ENCODE measurements at regions not wholly inside any gene's neighbourhood (a gene's known extent, or its start where the extent isn't known, plus 50 kb on each side); places are given as distances from the start of the nearest gene placed in this dataset.

- no peaks in the 10 kb centered on the region for H3K36me3 Mint-ChIP-seq
- DNase-seq (ENCODE audit: low spot score) (no peak), ATAC-seq (no peak)
- CTCF ChIA-PET, result no interaction called here
- POLR2A ChIA-PET, result no interaction called here
- peaks cover under 1% of the 10 kb centered on the region for H3K9me3 Mint-ChIP-seq
- no peaks in the 10 kb centered on the region for H3K27me3 Mint-ChIP-seq (ENCODE audit: low read depth)
- no peak overlapping the region for H3K4me3 Mint-ChIP-seq
- H3K4me1 Mint-ChIP-seq, result no peaks in the 10 kb centered on the region
- TF ChIP-seq GTF2I (CRISPR knock-in tag; conservative IDR thresholded peaks at IDR 0.05) (no peak), IRF1 (CRISPR knock-in tag; IDR thresholded peaks at IDR 0.05) (no peak), ZSCAN18 (CRISPR knock-in tag; IDR thresholded peaks at IDR 0.05) (no peak), FOXJ3 (CRISPR knock-in tag; IDR thresholded peaks at IDR 0.05; ENCODE audit: borderline replicate concordance) (no peak), TEAD4 (CRISPR knock-in tag; IDR thresholded peaks at IDR 0.05) (no peak), ATF1 (CRISPR knock-in tag; IDR thresholded peaks at IDR 0.05) (no peak), CDX4 (CRISPR knock-in tag; IDR thresholded peaks at IDR 0.05; ENCODE audit: borderline replicate concordance) (no peak), ZNF232 (CRISPR knock-in tag; IDR thresholded peaks at IDR 0.05) (no peak), MXD4 (CRISPR knock-in tag; IDR thresholded peaks at IDR 0.05; ENCODE audit: borderline replicate concordance) (no peak), GRHL2 (CRISPR knock-in tag; IDR thresholded peaks at IDR 0.05; ENCODE audit: insufficient replicate concordance, severe bottlenecking) (no peak), ZNF532 (CRISPR knock-in tag; IDR thresholded peaks at IDR 0.05; ENCODE audit: borderline replicate concordance) (no peak), PREB (CRISPR knock-in tag; IDR thresholded peaks at IDR 0.05; ENCODE audit: borderline replicate concordance) (no peak)
- H3K27ac Mint-ChIP-seq, result no peak overlapping the region
These were observed 1236.5 kb downstream of the FSTL5 start for GRCh38 chr4:160927311-160927710.

GRCh38 chr4:160928482-160928881 is 1235.3 kb downstream of the FSTL5 start:
- Mint-ChIP-seq H3K27me3 (ENCODE audit: low read depth) (no peaks in the 10 kb centered on the region), H3K27ac (no peak overlapping the region), H3K9me3 (no peaks in the 10 kb centered on the region), H3K4me3 (no peak overlapping the region), H3K36me3 (no peaks in the 10 kb centered on the region), H3K4me1 (no peaks in the 10 kb centered on the region)
- DNase-seq (ENCODE audit: low spot score) (no peak), ATAC-seq (no peak)
- ChIA-PET POLR2A (no interaction called here), CTCF (no interaction called here)
- no peak for TF ChIP-seq E2F5 (CRISPR knock-in tag; IDR thresholded peaks at IDR 0.05)
- TF ChIP-seq CBFB (CRISPR knock-in tag; IDR thresholded peaks at IDR 0.05; ENCODE audit: low read depth), result no peak
- TF ChIP-seq ATF6 (CRISPR knock-in tag; IDR thresholded peaks at IDR 0.05), result no peak
- no peak for TF ChIP-seq ETV6 (CRISPR knock-in tag; IDR thresholded peaks at IDR 0.05)
- no peak for TF ChIP-seq FOXP4 (CRISPR knock-in tag; IDR thresholded peaks at IDR 0.05)
- no peak for TF ChIP-seq FOXP1 (CRISPR knock-in tag; IDR thresholded peaks at IDR 0.05; ENCODE audit: borderline replicate concordance)
- no peak for TF ChIP-seq ZNF219 (CRISPR knock-in tag; IDR thresholded peaks at IDR 0.05; ENCODE audit: borderline replicate concordance)
- no peak for TF ChIP-seq CTCF (IDR thresholded peaks at IDR 0.05)

Measured in WTC11 (cell line).